Vagina (tissue), 2 donors: ENCODE measurements at regions not wholly inside any gene's neighbourhood (a gene's known extent, or its start where the extent isn't known, plus 50 kb on each side); places are given as distances from the start of the nearest gene placed in this dataset.

ENCODE experiments used
- POLR2A ChIP-seq, 2 donors: fragments of 450-650 bp; IDR thresholded peaks; one replicate each; pipeline ENCODE4 v1.6.1; 2017; ENCODE audit warnings: antibody characterized with exemption in 2 of 2, mild to moderate bottlenecking in 2 of 2, moderate library complexity in 2 of 2
- POLR2AphosphoS5 ChIP-seq, 2 donors: sonication (generic); formaldehyde crosslinking; IDR thresholded peaks; one replicate each; pipeline ENCODE4 v1.9.0; 2017; ENCODE audit warnings: antibody characterized with exemption in 2 of 2, mild to moderate bottlenecking in 2 of 2, low read depth in 1 of 2; ENCODE audit not compliant: insufficient read depth in 1 of 2
- TF ChIP-seq, protein P1 (sequence below), 3 experiments: fragments of 450-650 bp in 2 of 3; fragments of 200-600 bp in 1 of 3; sonication (generic) in 1 of 3; IDR thresholded peaks; one replicate each; pipeline ENCODE4 v1.5.1; 2017 to 2019; ENCODE audit warnings: antibody characterized with exemption in 3 of 3, mild to moderate bottlenecking in 2 of 3, moderate library complexity in 2 of 3

DNA sequence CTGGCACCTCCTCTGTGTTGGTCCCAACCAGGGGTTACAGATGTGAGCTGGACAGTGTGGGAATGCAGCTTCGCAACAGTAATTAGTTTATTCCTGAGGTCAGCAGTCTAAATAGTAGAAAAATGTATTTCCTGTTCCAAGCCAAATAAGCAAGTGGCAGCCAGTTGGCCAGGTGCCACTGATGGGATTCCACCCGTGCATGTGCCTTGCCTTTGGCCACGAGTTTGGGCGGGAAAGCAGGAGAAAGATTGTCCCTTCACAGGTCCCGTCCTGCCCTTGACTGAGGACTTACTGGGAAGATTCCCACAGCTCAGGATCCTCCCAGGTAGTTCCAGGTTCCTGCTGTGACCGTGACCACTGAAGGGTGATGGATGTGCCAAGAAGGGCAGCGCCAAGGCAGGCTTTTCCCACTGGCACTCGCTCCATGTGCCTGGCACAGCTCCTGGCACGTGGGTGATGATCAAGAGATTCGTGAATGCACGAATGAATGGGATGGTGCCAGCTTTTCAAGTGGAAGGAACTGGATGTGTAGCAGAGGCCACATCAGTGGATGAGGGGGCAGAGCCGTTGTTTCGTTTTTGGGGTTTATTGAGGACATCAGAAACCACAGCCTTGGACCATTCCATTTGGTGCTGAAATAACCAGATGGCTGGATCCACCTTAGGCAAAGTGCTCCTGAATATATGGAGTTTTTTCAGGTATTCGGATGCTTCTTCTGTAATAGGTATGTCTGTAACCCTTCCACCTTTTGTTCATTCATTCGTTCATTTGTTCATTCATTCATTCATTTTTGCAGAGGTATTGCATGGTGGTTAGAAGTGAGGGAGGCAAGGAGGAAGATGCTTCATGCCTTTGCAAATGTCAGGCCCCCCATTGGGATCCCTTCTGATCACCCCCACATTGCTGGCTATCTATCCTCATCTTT, 62.4 kb upstream of the WNT4 start:
- TF ChIP-seq, protein P1, sequence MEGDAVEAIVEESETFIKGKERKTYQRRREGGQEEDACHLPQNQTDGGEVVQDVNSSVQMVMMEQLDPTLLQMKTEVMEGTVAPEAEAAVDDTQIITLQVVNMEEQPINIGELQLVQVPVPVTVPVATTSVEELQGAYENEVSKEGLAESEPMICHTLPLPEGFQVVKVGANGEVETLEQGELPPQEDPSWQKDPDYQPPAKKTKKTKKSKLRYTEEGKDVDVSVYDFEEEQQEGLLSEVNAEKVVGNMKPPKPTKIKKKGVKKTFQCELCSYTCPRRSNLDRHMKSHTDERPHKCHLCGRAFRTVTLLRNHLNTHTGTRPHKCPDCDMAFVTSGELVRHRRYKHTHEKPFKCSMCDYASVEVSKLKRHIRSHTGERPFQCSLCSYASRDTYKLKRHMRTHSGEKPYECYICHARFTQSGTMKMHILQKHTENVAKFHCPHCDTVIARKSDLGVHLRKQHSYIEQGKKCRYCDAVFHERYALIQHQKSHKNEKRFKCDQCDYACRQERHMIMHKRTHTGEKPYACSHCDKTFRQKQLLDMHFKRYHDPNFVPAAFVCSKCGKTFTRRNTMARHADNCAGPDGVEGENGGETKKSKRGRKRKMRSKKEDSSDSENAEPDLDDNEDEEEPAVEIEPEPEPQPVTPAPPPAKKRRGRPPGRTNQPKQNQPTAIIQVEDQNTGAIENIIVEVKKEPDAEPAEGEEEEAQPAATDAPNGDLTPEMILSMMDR (IDR thresholded peaks at IDR 0.05) = no peak
- TF ChIP-seq POLR2A (IDR thresholded peaks at IDR 0.05) = no peak
- TF ChIP-seq POLR2AphosphoS5 (IDR thresholded peaks at IDR 0.05; ENCODE audit: insufficient read depth in 1 of 2, low read depth in 1 of 2) = no peak
